ENCODE measurements at regions not wholly inside any gene's neighbourhood (a gene's known extent, or its start where the extent isn't known, plus 50 kb on each side); places are given as distances from the start of the nearest gene placed in this dataset.

- Mint-ChIP-seq H3K4me3 (ENCODE audit: low read depth) (no peak overlapping the region), H3K27ac (no peak overlapping the region), H3K36me3 (ENCODE audit: low read depth) (no peaks in the 10 kb centered on the region), H3K9me3 (no peaks in the 10 kb centered on the region), H3K4me1 (ENCODE audit: low read depth) (no peaks in the 10 kb centered on the region), H3K27me3 (ENCODE audit: low read depth) (no peaks in the 10 kb centered on the region)
- intact Hi-C loops (cut with micrococcal nuclease): no loop called here
- no peak for DNase-seq (ENCODE audit: low spot score)
Measured at GRCh38 chr3:24765399-24765798, 270.7 kb upstream of the THRB start.

- intact Hi-C loops (cut with micrococcal nuclease): loop anchor here (10.0 kb wide), 1 partner anchor 825 kb away; no protein-coding TSS in a partner anchor
- Mint-ChIP-seq H3K9me3 (no peaks in the 10 kb centered on the region), H3K27ac (no peak overlapping the region), H3K4me3 (ENCODE audit: low read depth) (no peak overlapping the region), H3K4me1 (ENCODE audit: low read depth) (no peaks in the 10 kb centered on the region), H3K27me3 (ENCODE audit: low read depth) (no peaks in the 10 kb centered on the region), H3K36me3 (ENCODE audit: low read depth) (no peaks in the 10 kb centered on the region)
- DNase-seq (ENCODE audit: low spot score): no peak
Measured at GRCh38 chr3:24769918-24770317, 275.3 kb upstream of the THRB start.

GRCh38 chr3:24773798-24774197 lies 279.1 kb upstream of the THRB start:
- Mint-ChIP-seq H3K9me3 (no peaks in the 10 kb centered on the region), H3K27ac (no peak overlapping the region), H3K4me1 (ENCODE audit: low read depth) (no peaks in the 10 kb centered on the region), H3K4me3 (ENCODE audit: low read depth) (no peak overlapping the region), H3K36me3 (ENCODE audit: low read depth) (no peaks in the 10 kb centered on the region), H3K27me3 (ENCODE audit: low read depth) (no peaks in the 10 kb centered on the region)
- no peak for DNase-seq (ENCODE audit: low spot score)
- intact Hi-C loops (cut with micrococcal nuclease): loop anchor here (10.0 kb wide), 1 partner anchor 821 kb away; no protein-coding TSS in a partner anchor

- Mint-ChIP-seq H3K4me1 (ENCODE audit: low read depth) (no peaks in the 10 kb centered on the region), H3K36me3 (ENCODE audit: low read depth) (no peaks in the 10 kb centered on the region), H3K27ac (no peak overlapping the region), H3K4me3 (ENCODE audit: low read depth) (no peak overlapping the region), H3K27me3 (ENCODE audit: low read depth) (no peaks in the 10 kb centered on the region), H3K9me3 (peaks cover 17% of the 10 kb centered on the region)
- no peak for DNase-seq (ENCODE audit: low spot score)
- intact Hi-C loops (cut with micrococcal nuclease): no loop called here
Measured at GRCh38 chr3:24780991-24781390, 286.3 kb upstream of the THRB start.

- Mint-ChIP-seq H3K4me1 (ENCODE audit: low read depth) (no peaks in the 10 kb centered on the region), H3K36me3 (ENCODE audit: low read depth) (no peaks in the 10 kb centered on the region), H3K27ac (no peak overlapping the region), H3K9me3 (peaks cover 17% of the 10 kb centered on the region), H3K27me3 (ENCODE audit: low read depth) (no peaks in the 10 kb centered on the region), H3K4me3 (ENCODE audit: low read depth) (no peak overlapping the region)
- intact Hi-C loops (cut with micrococcal nuclease): no loop called here
- DNase-seq (ENCODE audit: low spot score): no peak
Measured at GRCh38 chr3:24781454-24781853, 286.8 kb upstream of the THRB start.

GRCh38 chr3:24793896-24794295 lies 299.2 kb upstream of the THRB start:
- no peaks in the 10 kb centered on the region for H3K36me3 Mint-ChIP-seq (ENCODE audit: low read depth)
- intact Hi-C loops (cut with micrococcal nuclease): no loop called here
- DNase-seq (ENCODE audit: low spot score): no peak
- no peaks in the 10 kb centered on the region for H3K4me1 Mint-ChIP-seq (ENCODE audit: low read depth)
- no peak overlapping the region for H3K4me3 Mint-ChIP-seq (ENCODE audit: low read depth)
- no peaks in the 10 kb centered on the region for H3K9me3 Mint-ChIP-seq
- no peak overlapping the region for H3K27ac Mint-ChIP-seq
- H3K27me3 Mint-ChIP-seq (ENCODE audit: low read depth): no peaks in the 10 kb centered on the region

- intact Hi-C loops (cut with micrococcal nuclease): no loop called here
- Mint-ChIP-seq H3K4me1 (ENCODE audit: low read depth) (no peaks in the 10 kb centered on the region), H3K27ac (no peak overlapping the region), H3K4me3 (ENCODE audit: low read depth) (no peak overlapping the region), H3K27me3 (ENCODE audit: low read depth) (no peaks in the 10 kb centered on the region), H3K36me3 (ENCODE audit: low read depth) (no peaks in the 10 kb centered on the region), H3K9me3 (no peaks in the 10 kb centered on the region)
- DNase-seq (ENCODE audit: low spot score): no peak
Measured at GRCh38 chr3:24802614-24803013, 308.0 kb upstream of the THRB start.

GRCh38 chr3:24804095-24804494 lies 309.4 kb upstream of the THRB start:
- H3K27ac Mint-ChIP-seq: no peak overlapping the region
- intact Hi-C loops (cut with micrococcal nuclease): no loop called here
- no peaks in the 10 kb centered on the region for H3K27me3 Mint-ChIP-seq (ENCODE audit: low read depth)
- DNase-seq (ENCODE audit: low spot score): no peak
- H3K4me3 Mint-ChIP-seq (ENCODE audit: low read depth): no peak overlapping the region
- H3K9me3 Mint-ChIP-seq: no peaks in the 10 kb centered on the region
- no peaks in the 10 kb centered on the region for H3K36me3 Mint-ChIP-seq (ENCODE audit: low read depth)
- no peaks in the 10 kb centered on the region for H3K4me1 Mint-ChIP-seq (ENCODE audit: low read depth)

GRCh38 chr3:24810881-24811280 lies 316.2 kb upstream of the THRB start:
- Mint-ChIP-seq H3K36me3 (ENCODE audit: low read depth) (no peaks in the 10 kb centered on the region), H3K4me3 (ENCODE audit: low read depth) (no peak overlapping the region), H3K27ac (no peak overlapping the region), H3K9me3 (no peaks in the 10 kb centered on the region), H3K27me3 (ENCODE audit: low read depth) (no peaks in the 10 kb centered on the region), H3K4me1 (ENCODE audit: low read depth) (no peaks in the 10 kb centered on the region)
- intact Hi-C loops (cut with micrococcal nuclease): no loop called here
- no peak for DNase-seq (ENCODE audit: low spot score)

GRCh38 chr3:24812116-24812515 lies 317.5 kb upstream of the THRB start:
- intact Hi-C loops (cut with micrococcal nuclease): no loop called here
- no peaks in the 10 kb centered on the region for H3K27me3 Mint-ChIP-seq (ENCODE audit: low read depth)

GRCh38 chr3:24818055-24818454 lies 323.4 kb upstream of the THRB start:
- Mint-ChIP-seq H3K27ac (no peak overlapping the region), H3K4me3 (ENCODE audit: low read depth) (no peak overlapping the region), H3K27me3 (ENCODE audit: low read depth) (no peaks in the 10 kb centered on the region), H3K36me3 (ENCODE audit: low read depth) (no peaks in the 10 kb centered on the region), H3K4me1 (ENCODE audit: low read depth) (no peaks in the 10 kb centered on the region), H3K9me3 (no peaks in the 10 kb centered on the region)
- intact Hi-C loops (cut with micrococcal nuclease): no loop called here
- DNase-seq (ENCODE audit: low spot score): no peak

More at GRCh38 chr3:24812116-24812515, 317.5 kb upstream of the THRB start:
- no peak overlapping the region for H3K4me3 Mint-ChIP-seq (ENCODE audit: low read depth)
- H3K36me3 Mint-ChIP-seq (ENCODE audit: low read depth): no peaks in the 10 kb centered on the region
- H3K4me1 Mint-ChIP-seq (ENCODE audit: low read depth): no peaks in the 10 kb centered on the region
- H3K27ac Mint-ChIP-seq: no peak overlapping the region
- H3K9me3 Mint-ChIP-seq: no peaks in the 10 kb centered on the region
- no peak for DNase-seq (ENCODE audit: low spot score)

GRCh38 chr3:24828011-24828410 lies 333.4 kb upstream of the THRB start:
- Mint-ChIP-seq H3K4me3 (ENCODE audit: low read depth) (no peak overlapping the region), H3K36me3 (ENCODE audit: low read depth) (no peaks in the 10 kb centered on the region), H3K27me3 (ENCODE audit: low read depth) (peaks cover 23% of the 10 kb centered on the region), H3K9me3 (no peaks in the 10 kb centered on the region), H3K4me1 (ENCODE audit: low read depth) (no peaks in the 10 kb centered on the region), H3K27ac (no peak overlapping the region)
- DNase-seq (ENCODE audit: low spot score): no peak
- intact Hi-C loops (cut with micrococcal nuclease): no loop called here

- no peaks in the 10 kb centered on the region for H3K36me3 Mint-ChIP-seq (ENCODE audit: low read depth)
- no peak overlapping the region for H3K4me3 Mint-ChIP-seq (ENCODE audit: low read depth)
- H3K27ac Mint-ChIP-seq: no peak overlapping the region
- no peaks in the 10 kb centered on the region for H3K4me1 Mint-ChIP-seq (ENCODE audit: low read depth)
- no peak for DNase-seq (ENCODE audit: low spot score)
- no peaks in the 10 kb centered on the region for H3K9me3 Mint-ChIP-seq
- intact Hi-C loops (cut with micrococcal nuclease): no loop called here
- peaks cover 23% of the 10 kb centered on the region for H3K27me3 Mint-ChIP-seq (ENCODE audit: low read depth)
Measured at GRCh38 chr3:24828551-24828950, 333.9 kb upstream of the THRB start.

- intact Hi-C loops (cut with micrococcal nuclease): no loop called here
- Mint-ChIP-seq H3K4me3 (ENCODE audit: low read depth) (no peak overlapping the region), H3K27me3 (ENCODE audit: low read depth) (peaks cover 23% of the 10 kb centered on the region), H3K4me1 (ENCODE audit: low read depth) (no peaks in the 10 kb centered on the region), H3K9me3 (no peaks in the 10 kb centered on the region), H3K36me3 (ENCODE audit: low read depth) (no peaks in the 10 kb centered on the region), H3K27ac (no peak overlapping the region)
- DNase-seq (ENCODE audit: low spot score): no peak
Measured at GRCh38 chr3:24829011-24829581, 334.4 kb upstream of the THRB start.

Data from activated T-helper 2 cell treated with anti-CD3 and anti-CD28 coated beads, Interferon-gamma antibody, Interleukin-2, Interleukin-4, amounts not matched to agents 10 μg/mL and 5 μg/mL and 100 μg/mL, durations not matched to agents 14 hours and 24 hours and 36 hours (primary cell).